GM18858 (cell line): ENCODE measurements at regions not wholly inside any gene's neighbourhood (a gene's known extent, or its start where the extent isn't known, plus 50 kb on each side); places are given as distances from the start of the nearest gene placed in this dataset.
"Not testable (repeated sequence)": the region's sequence is repeated elsewhere in the genome, so short reads cannot be mapped to it uniquely, and the experiment has no call there.

Source experiments
- ATAC-seq: cut with Tn5 transposase; IDR thresholded peaks from one replicate; pipeline ENCODE4 v1.9.1; 2021; ENCODE audit not compliant: unreplicated experiment

- ATAC-seq = no peak
These were observed 50.3 kb upstream of the ITGA11 start for GRCh38 chr15:68482246-68482645.

- no peak for ATAC-seq
These were observed 51.2 kb upstream of the ITGA11 start for GRCh38 chr15:68483165-68483564.

- no peak for ATAC-seq
These were observed 52.3 kb upstream of the ITGA11 start for GRCh38 chr15:68484220-68484619.

- ATAC-seq = no peak
These were observed 52.9 kb upstream of the ITGA11 start for GRCh38 chr15:68484696-68485400.

- no peak for ATAC-seq
These were observed 53.9 kb upstream of the ITGA11 start for GRCh38 chr15:68485721-68486360.

- ATAC-seq = no peak
These were observed 55.3 kb upstream of the ITGA11 start for GRCh38 chr15:68487087-68487843.

GRCh38 chr15:68488290-68488689, 56.3 kb upstream of the ITGA11 start:
- ATAC-seq = no peak

- no peak for ATAC-seq
These were observed 57.0 kb upstream of the ITGA11 start for GRCh38 chr15:68488966-68489365.

- ATAC-seq = no peak
These were observed 57.5 kb upstream of the ITGA11 start for GRCh38 chr15:68489421-68489820.

GRCh38 chr15:68491415-68492106, 59.6 kb upstream of the ITGA11 start:
- no peak for ATAC-seq

- ATAC-seq = no peak
These were observed 60.9 kb upstream of the ITGA11 start for GRCh38 chr15:68492855-68493254.

- no peak for ATAC-seq
These were observed 61.7 kb upstream of the ITGA11 start for GRCh38 chr15:68493629-68494028.

- ATAC-seq = no peak
These were observed 62.7 kb upstream of the ITGA11 start for GRCh38 chr15:68494573-68495110.

GRCh38 chr15:68495221-68495950, 63.4 kb upstream of the ITGA11 start:
- no peak for ATAC-seq

- no peak for ATAC-seq
These were observed 64.2 kb upstream of the ITGA11 start for GRCh38 chr15:68495981-68496705.

- not testable (repeated sequence) for ATAC-seq
These were observed 64.8 kb upstream of the ITGA11 start for GRCh38 chr15:68496751-68497150.

GRCh38 chr15:68497206-68497910, 65.4 kb upstream of the ITGA11 start:
- ATAC-seq = no peak

GRCh38 chr15:68498076-68498475, 66.1 kb upstream of the ITGA11 start:
- no peak for ATAC-seq

- no peak for ATAC-seq
These were observed 67.8 kb upstream of the ITGA11 start for GRCh38 chr15:68499620-68500312.
